CD14-positive monocyte (primary cell): ENCODE measurements at regions not wholly inside any gene's neighbourhood (a gene's known extent, or its start where the extent isn't known, plus 50 kb on each side); places are given as distances from the start of the nearest gene placed in this dataset.

Source experiments
- DNase-seq, 3 donors: peaks; one replicate each; pipeline ENCODE4 v3.0.0-alpha.2; 2011 to 2022
- H2AFZ ChIP-seq: 2 replicates; pipeline ENCODE4 v1.6.0; 2012; ENCODE audit warnings: mild to moderate bottlenecking, low read depth, low read length, inconsistent platforms; ENCODE audit not compliant: insufficient read depth, poor library complexity, severe bottlenecking
- H3K27ac ChIP-seq, 2 donors: 1 replicate in 1 of 2; 2 replicates in 1 of 2; pipeline ENCODE4 v1.5.1; 2012 to 2013; ENCODE audit warnings: low read length in 2 of 2, control low read depth in 1 of 2, inconsistent platforms in 1 of 2, low read depth in 1 of 2, mild to moderate bottlenecking in 1 of 2
- H3K27me3 ChIP-seq, 2 donors: one replicate each; pipeline versions ENCODE4 v1.6.0 to v1.6.1; 2011 to 2013; ENCODE audit warnings: low read length in 2 of 2; ENCODE audit not compliant: control insufficient read depth in 2 of 2, insufficient read depth in 2 of 2
- H3K36me3 ChIP-seq, 2 donors: replicated peaks in 1 of 2; 1 replicate in 1 of 2; 2 replicates in 1 of 2; pipeline versions ENCODE4 v1.5.1 to v1.6.1; 2012 to 2013; ENCODE audit warnings: low read length in 2 of 2, control low read depth in 1 of 2, inconsistent platforms in 1 of 2, mild to moderate bottlenecking in 1 of 2; ENCODE audit not compliant: insufficient read depth in 2 of 2, control insufficient read depth in 1 of 2
- H3K4me1 ChIP-seq, 2 donors: 1 replicate in 1 of 2; 2 replicates in 1 of 2; pipeline versions ENCODE4 v1.5.1 to v1.6.1; 2012 to 2013; ENCODE audit warnings: low read length in 2 of 2, control low read depth in 1 of 2, inconsistent platforms in 1 of 2, mild to moderate bottlenecking in 1 of 2, moderate library complexity in 1 of 2; ENCODE audit not compliant: insufficient read depth in 2 of 2, control insufficient read depth in 1 of 2
- H3K4me2 ChIP-seq: replicated peaks from 2 replicates; pipeline ENCODE3; 2012; ENCODE audit warnings: low read length, moderate library complexity, mild to moderate bottlenecking; ENCODE audit not compliant: poor library complexity, severe bottlenecking; ENCODE audit errors: extremely low read depth
- H3K4me3 ChIP-seq, 3 experiments: fragments of 200-600 bp in 1 of 3; sonication (generic) in 1 of 3; replicated peaks in 1 of 3; 1 replicate in 2 of 3; 2 replicates in 1 of 3; pipeline ENCODE4 v1.5.1; 2011 to 2013; ENCODE audit warnings: low read length in 3 of 3, mild to moderate bottlenecking in 3 of 3, control low read depth in 2 of 3, low read depth in 2 of 3, inconsistent platforms in 1 of 3, moderate library complexity in 1 of 3
- H3K79me2 ChIP-seq: 2 replicates; pipeline ENCODE4 v1.6.0; 2012; ENCODE audit warnings: mild to moderate bottlenecking, control low read depth, inconsistent platforms, low read length, moderate library complexity; ENCODE audit not compliant: insufficient read depth
- H3K9ac ChIP-seq: 2 replicates; pipeline ENCODE4 v1.6.0; 2017; ENCODE audit warnings: low read length, mild to moderate bottlenecking; ENCODE audit not compliant: insufficient read depth, poor library complexity, severe bottlenecking
- H3K9me3 ChIP-seq, 2 donors: replicated peaks in 1 of 2; 1 replicate in 1 of 2; 2 replicates in 1 of 2; pipeline versions ENCODE4 v1.5.1 to v1.6.1; 2012 to 2013; ENCODE audit warnings: low read length in 2 of 2, control low read depth in 1 of 2; ENCODE audit not compliant: control insufficient read depth in 1 of 2, insufficient read depth in 1 of 2
- H4K20me1 ChIP-seq: 2 replicates; pipeline ENCODE4 v1.6.0; 2012; ENCODE audit warnings: mild to moderate bottlenecking, low read length, control low read depth, moderate library complexity; ENCODE audit not compliant: insufficient read depth
- H3K27ac Mint-ChIP-seq, 7 donors: one replicate each; pipeline ENCODE4 v1.8.0; 2020; ENCODE audit warnings: mild to moderate bottlenecking in 7 of 7, mixed read lengths in 7 of 7, moderate library complexity in 6 of 7, inconsistent platforms in 2 of 7
- H3K27me3 Mint-ChIP-seq, 3 donors: one replicate each; pipeline ENCODE4 v1.8.0; 2021 to 2022; ENCODE audit warnings: low read depth in 3 of 3, mild to moderate bottlenecking in 3 of 3, mixed read lengths in 3 of 3, moderate library complexity in 3 of 3, inconsistent platforms in 1 of 3
- H3K36me3 Mint-ChIP-seq, 2 donors: one replicate each; pipeline ENCODE4 v1.8.0; 2020; ENCODE audit warnings: mixed read lengths in 2 of 2, inconsistent platforms in 1 of 2, mild to moderate bottlenecking in 1 of 2
- H3K4me1 Mint-ChIP-seq: one replicate; pipeline ENCODE4 v1.8.0; 2020; ENCODE audit warnings: mild to moderate bottlenecking, mixed read lengths
- H3K4me3 Mint-ChIP-seq, 2 donors: one replicate each; pipeline ENCODE4 v1.8.0; 2020; ENCODE audit warnings: mild to moderate bottlenecking in 2 of 2, mixed read lengths in 2 of 2, moderate library complexity in 1 of 2
- H3K9me3 Mint-ChIP-seq, 7 donors: one replicate each; pipeline ENCODE4 v1.8.0; 2020 to 2022; ENCODE audit warnings: mixed read lengths in 7 of 7, mild to moderate bottlenecking in 6 of 7, moderate library complexity in 6 of 7, inconsistent platforms in 2 of 7
- WGBS: methylation state at CpG from one replicate; pipeline ENCODE4 v1.1.5; 2013; ENCODE audit warnings: missing lambda C conversion rate; ENCODE audit not compliant: insufficient coverage; 5-methylcytosine and 5-hydroxymethylcytosine counted together
- intact Hi-C, 2 donors: fragments of 100-400 bp; cut with micrococcal nuclease; formaldehyde crosslinking; loops; one replicate each; pipeline versions ENCODE4 v1.15.0 to v1.15.1; 2023
- TF ChIP-seq, protein P1 (sequence below): fragments of 200-600 bp; IDR thresholded peaks from one replicate; pipeline ENCODE4 v1.8.0; 2022; ENCODE audit warnings: antibody characterized with exemption, mild to moderate bottlenecking

DNA sequence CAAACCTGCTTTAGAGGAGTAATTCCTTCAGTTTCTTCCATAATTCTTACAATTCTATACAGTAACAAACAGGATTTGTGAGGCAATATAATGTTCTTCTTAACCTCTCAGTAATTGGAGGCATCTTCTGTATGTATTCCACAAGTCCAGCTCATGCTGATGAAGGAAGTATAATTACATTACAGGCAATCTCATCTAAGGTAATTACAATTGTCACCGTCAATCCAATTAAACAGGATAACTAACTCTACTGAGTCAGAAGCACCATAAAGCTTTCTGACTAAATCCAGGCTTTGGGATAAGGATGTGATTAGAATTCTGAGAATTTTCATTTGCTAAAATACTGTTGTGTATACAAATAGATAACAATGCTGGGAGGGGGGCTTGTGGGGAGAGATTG, 115.2 kb upstream of the SEMA6D start:
- Histone ChIP-seq H3K4me1 (no peaks in the 10 kb centered on the region), H3K79me2 (no peaks in the 10 kb centered on the region), H2AFZ (no peak overlapping the region), H3K27ac (no peak overlapping the region), H3K9ac (no peak overlapping the region), H3K4me2 (no peak overlapping the region), H3K27me3 (no peaks in the 10 kb centered on the region), H3K4me3 (no peak overlapping the region), H3K36me3 (no peaks in the 10 kb centered on the region), H3K9me3 (peaks cover 0 to 2% of the 10 kb centered on the region in 2 donors), H4K20me1 (no peaks in the 10 kb centered on the region)
- TF ChIP-seq, protein P1, sequence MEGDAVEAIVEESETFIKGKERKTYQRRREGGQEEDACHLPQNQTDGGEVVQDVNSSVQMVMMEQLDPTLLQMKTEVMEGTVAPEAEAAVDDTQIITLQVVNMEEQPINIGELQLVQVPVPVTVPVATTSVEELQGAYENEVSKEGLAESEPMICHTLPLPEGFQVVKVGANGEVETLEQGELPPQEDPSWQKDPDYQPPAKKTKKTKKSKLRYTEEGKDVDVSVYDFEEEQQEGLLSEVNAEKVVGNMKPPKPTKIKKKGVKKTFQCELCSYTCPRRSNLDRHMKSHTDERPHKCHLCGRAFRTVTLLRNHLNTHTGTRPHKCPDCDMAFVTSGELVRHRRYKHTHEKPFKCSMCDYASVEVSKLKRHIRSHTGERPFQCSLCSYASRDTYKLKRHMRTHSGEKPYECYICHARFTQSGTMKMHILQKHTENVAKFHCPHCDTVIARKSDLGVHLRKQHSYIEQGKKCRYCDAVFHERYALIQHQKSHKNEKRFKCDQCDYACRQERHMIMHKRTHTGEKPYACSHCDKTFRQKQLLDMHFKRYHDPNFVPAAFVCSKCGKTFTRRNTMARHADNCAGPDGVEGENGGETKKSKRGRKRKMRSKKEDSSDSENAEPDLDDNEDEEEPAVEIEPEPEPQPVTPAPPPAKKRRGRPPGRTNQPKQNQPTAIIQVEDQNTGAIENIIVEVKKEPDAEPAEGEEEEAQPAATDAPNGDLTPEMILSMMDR: no peak
- Mint-ChIP-seq H3K4me1 (no peaks in the 10 kb centered on the region), H3K4me3 (no peak overlapping the region), H3K36me3 (no peaks in the 10 kb centered on the region), H3K9me3 (peaks cover 0 to 6% (median 3%) of the 10 kb centered on the region in 7 donors), H3K27me3 (peaks cover 0 to 7% (median 4%) of the 10 kb centered on the region in 3 donors), H3K27ac (no peak overlapping the region)
- no peak for DNase-seq
- intact Hi-C loops: no loop called here
- no CpG with 5 or more reads among the region's 1 CpG for WGBS

DNA sequence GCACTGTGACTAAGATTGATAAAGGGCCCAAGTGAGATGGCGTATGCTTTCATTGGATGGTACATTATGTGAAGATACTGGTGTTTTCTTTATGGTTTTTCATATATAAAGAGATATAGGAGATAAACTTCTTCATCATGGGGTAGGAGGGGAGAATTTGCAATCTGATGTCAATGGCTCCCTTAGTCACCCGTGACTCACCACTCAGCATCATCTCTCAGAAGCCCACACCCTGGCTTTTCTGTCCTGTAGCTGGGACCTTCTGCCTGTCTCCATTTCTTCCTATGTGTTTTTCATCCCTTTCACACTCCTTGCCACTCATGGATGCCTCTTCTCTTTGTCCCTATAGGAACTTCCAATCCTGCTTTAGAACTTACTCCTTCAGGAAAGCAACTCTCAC, 114.3 kb upstream of the SEMA6D start:
- 89% methylated on average over 1 of the region's 2 CpGs for WGBS
- no peaks in the 10 kb centered on the region for H3K4me1 Mint-ChIP-seq
- no peak overlapping the region for H3K4me3 Mint-ChIP-seq

More for the DNA sequence above, 114.3 kb upstream of the SEMA6D start:
- no peak overlapping the region for H3K9ac ChIP-seq
- H3K79me2 ChIP-seq: no peaks in the 10 kb centered on the region
- H3K36me3 ChIP-seq: no peaks in the 10 kb centered on the region
- no peaks in the 10 kb centered on the region for H4K20me1 ChIP-seq
- no peak overlapping the region for H2AFZ ChIP-seq
- no peaks in the 10 kb centered on the region for H3K27me3 ChIP-seq
- no peaks in the 10 kb centered on the region for H3K36me3 Mint-ChIP-seq
- no peaks in the 10 kb centered on the region for H3K4me1 ChIP-seq
- no peak overlapping the region for H3K4me3 ChIP-seq
- H3K9me3 ChIP-seq: peaks cover 0 to 2% of the 10 kb centered on the region in 2 donors
- DNase-seq: no peak
- TF ChIP-seq, protein P1: no peak
- no peak overlapping the region for H3K27ac ChIP-seq
- intact Hi-C loops: no loop called here
- H3K27ac Mint-ChIP-seq: no peak overlapping the region
- peaks cover 0 to 6% (median 4%) of the 10 kb centered on the region in 3 donors for H3K27me3 Mint-ChIP-seq
- H3K4me2 ChIP-seq: no peak overlapping the region
- peaks cover 0 to 6% (median 3%) of the 10 kb centered on the region in 7 donors for H3K9me3 Mint-ChIP-seq
